Superior temporal gyrus (tissue), 1 donor: ENCODE measurements at regions not wholly inside any gene's neighbourhood (a gene's known extent, or its start where the extent isn't known, plus 50 kb on each side); places are given as distances from the start of the nearest gene placed in this dataset.

Experiments
- DNase-seq: peaks from one replicate; pipeline ENCODE4 v3.0.0-alpha.2; 2016; ENCODE audit errors: extremely low spot score

- DNase-seq = no peak
Measured at GRCh38 chr22:44387486-44387885, 74.7 kb upstream of the SHISAL1 start.

GRCh38 chr22:44386386-44387035 is 73.8 kb upstream of the SHISAL1 start:
- no peak for DNase-seq

- no peak for DNase-seq
Measured at GRCh38 chr22:44385781-44386180, 73.0 kb upstream of the SHISAL1 start.

- DNase-seq = no peak
Measured at GRCh38 chr22:44385296-44385610, 72.5 kb upstream of the SHISAL1 start.

DNA sequence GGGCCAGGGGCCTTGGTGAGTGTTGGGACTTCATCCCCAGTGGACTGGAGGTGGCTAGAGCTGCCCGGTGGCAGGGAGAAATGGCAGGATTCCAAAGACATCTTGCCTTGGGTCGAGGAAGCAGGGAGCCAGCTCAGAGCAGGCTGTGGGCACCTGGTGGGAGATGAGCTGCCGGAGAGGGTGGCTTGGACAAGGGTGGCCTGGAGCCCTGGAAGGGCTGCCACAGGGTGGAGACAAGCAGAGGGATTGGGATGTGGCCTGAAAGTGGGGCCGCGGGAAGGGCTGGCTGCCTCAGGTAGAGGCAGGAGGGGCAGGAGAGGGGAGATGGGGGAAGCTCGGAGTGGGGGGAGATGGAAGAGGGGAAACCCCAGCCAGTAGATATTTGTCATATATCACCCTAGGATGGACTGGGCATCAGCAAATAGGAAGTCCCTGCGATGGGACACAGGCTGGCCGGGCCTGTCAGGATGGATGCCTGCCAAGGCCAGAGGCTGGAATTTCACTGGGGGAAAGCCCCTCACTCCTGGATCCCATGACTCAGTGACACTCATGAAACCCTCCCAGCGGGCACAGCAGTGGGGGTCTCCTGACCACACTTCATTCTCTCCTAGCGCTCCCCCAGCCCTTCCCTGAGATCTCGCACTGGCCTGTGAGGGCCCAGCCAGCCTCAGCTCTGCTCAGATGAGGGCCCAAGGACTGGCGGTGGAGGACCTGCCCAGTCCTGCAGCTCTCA is 72.0 kb upstream of the SHISAL1 start:
- DNase-seq = no peak

- DNase-seq = no peak
Measured at GRCh38 chr22:44383652-44384562, 71.2 kb upstream of the SHISAL1 start.

DNA sequence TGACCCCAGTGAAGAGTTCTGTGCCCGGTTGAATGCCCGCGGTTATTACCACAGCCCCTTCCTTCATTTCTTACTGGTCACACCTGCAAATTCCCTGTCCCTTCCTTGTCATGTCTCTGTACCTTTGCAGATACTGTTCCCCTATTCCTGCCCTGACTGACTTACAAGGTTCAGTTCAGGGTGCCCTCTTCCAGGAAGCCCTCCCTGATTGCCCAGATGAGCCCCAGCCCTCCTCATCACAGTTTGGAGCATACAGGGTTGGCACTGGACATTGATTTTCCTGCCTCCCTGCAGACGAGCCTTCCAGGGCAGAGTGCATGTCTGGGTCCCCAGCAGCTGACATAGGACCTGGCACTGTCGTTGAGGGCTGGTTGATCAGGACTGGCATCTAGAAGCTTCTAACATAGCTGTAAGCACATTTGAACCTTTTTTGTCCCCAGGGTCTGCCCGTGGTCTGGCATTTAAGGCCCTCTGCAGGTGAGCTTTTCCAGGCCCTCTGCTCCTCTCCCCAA is 70.4 kb upstream of the SHISAL1 start:
- DNase-seq = no peak

- no peak for DNase-seq
Measured at GRCh38 chr22:44382116-44383038, 69.6 kb upstream of the SHISAL1 start.

DNA sequence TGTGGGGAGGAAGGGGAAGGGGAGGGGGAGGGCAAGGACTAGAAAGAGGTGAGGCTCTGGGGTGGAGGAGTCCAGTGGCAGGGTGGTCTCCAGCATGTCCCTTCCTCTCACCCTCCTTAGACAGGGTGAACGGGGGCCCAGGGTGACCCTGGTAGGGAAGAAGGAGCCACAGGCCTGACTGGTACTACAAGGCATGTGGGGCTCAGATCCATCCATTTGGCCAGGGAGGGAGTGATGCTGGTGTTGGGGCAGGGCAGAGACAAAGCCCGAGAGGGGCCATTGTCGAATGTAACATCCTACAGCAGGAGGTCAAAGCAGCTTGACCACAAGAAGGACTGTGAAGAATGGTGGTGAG is 69.0 kb upstream of the SHISAL1 start:
- DNase-seq = no peak

DNA sequence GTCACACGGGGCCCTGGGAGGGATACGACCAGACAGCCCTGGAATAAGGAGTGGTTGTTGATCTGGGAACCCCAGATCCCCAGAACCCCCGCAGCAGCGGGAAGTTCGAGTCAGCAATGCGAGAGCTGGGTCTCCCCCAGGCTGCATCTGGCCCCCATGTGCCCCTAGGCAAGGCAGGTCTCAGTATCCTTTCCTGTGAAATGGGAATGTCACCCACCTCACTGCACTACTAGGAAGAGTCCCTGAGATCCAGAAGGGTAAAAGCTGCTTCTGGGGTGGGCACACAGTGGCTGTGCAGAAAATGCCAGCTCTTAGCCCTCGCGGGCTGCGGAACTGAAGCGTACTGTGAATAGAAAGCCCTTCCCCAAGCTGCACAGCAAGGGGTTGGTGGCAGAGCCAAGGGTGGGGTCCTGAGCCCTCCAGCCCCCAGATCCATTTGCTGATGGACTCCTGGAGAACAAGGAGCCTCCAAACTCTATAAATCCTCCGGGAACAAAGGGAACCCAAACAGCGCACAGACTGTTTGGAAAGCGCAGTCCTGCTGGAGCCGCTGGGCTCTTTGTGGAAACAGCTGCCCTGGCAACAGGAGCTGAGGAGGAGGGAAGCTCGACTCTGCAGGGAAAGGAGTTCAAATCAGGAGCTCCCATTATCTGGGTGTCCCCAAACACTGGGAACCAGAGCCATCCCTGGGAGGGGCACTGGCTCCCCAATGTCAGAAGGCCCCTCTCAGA is 68.2 kb upstream of the SHISAL1 start:
- DNase-seq = peak; percentile 15

- no peak for DNase-seq
Measured at GRCh38 chr22:44379817-44380755, 67.3 kb upstream of the SHISAL1 start.

DNA sequence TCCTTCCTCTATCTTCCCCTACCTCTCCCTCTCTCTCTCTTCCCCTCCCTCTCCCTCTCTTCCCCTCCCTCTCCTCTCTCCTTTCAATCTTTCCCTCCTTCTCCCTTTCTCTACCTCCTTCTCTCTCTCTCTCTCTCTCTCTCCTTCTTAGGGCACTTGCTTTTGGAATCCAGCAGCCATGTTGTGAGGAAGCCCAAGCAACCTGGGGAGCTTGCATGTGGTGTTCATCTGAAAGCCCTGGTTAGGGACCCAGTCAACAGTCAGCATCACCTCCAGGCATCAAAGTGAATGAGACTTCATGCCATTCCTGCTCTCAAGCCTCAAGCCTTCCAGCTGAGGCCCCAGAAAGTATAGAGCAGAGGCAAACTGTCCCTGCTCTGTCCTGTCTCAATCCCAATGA is 65.6 kb upstream of the SHISAL1 start:
- DNase-seq = no peak

GRCh38 chr22:44375451-44375850 is 62.7 kb upstream of the SHISAL1 start:
- no peak for DNase-seq

DNA sequence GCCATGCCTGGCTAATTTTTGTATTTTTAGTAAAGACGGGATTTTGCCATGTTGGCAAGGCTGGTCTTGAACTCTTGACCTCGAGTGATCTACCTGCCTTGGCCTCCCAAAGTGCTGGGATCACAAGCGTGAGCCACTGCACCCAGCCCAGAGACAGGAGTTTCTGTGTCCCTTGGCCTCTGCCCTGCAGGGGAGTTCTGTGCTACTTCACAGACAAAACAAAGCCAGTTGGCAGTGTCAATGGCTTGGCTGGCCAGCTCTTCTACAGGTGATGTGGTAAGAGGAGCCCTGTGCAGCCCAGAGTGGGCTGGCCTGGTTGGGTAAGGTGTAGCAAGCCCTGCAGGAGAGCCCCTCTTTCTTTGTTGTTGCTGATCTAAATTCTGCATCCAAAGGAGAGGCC is 60.5 kb upstream of the SHISAL1 start:
- DNase-seq = no peak

GRCh38 chr22:44372611-44373010 is 59.9 kb upstream of the SHISAL1 start:
- DNase-seq = no peak

DNA sequence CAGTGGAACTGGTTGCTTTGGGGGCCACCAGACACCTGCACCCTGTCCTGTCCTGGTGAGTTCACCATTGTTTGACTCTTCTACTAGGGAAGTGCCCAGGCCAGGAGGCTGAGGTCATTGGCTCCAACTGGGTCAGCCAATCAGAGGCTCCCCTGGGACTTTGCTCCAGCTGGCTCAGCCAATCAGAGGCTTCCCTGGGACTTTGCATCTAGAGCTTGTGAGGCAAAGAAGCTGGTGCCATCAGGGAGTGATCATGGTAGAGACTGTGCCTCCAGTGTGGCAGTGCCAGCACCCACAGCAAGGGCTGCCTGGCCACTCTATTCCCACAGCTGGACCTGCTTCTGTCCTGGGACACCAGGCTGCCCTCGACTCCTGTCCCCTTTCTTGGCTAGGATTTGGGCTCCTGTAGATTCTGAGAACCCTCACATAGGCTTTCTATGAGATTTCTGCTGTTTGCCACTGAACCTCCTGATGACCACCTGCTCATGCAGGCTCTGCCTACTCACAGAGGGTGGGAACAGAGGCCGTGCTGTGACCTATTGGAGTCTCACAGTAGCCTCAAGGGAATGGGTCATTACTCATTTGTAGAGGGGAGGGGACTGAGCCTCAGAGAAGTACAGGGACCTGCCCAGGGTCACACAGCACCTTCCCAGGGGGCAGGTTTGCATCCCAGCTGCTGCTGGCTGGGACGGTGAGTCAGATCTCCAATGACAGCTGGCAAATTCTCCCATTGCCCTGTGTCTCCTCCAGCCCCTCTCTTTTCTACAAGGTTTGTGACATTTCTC is 59.2 kb upstream of the SHISAL1 start:
- DNase-seq = no peak

GRCh38 chr22:44369916-44370801 is 57.4 kb upstream of the SHISAL1 start:
- DNase-seq = no peak

GRCh38 chr22:44369293-44369661 is 56.5 kb upstream of the SHISAL1 start:
- no peak for DNase-seq
